ENCODE measurements at regions not wholly inside any gene's neighbourhood (a gene's known extent, or its start where the extent isn't known, plus 50 kb on each side); places are given as distances from the start of the nearest gene placed in this dataset.

DNA sequence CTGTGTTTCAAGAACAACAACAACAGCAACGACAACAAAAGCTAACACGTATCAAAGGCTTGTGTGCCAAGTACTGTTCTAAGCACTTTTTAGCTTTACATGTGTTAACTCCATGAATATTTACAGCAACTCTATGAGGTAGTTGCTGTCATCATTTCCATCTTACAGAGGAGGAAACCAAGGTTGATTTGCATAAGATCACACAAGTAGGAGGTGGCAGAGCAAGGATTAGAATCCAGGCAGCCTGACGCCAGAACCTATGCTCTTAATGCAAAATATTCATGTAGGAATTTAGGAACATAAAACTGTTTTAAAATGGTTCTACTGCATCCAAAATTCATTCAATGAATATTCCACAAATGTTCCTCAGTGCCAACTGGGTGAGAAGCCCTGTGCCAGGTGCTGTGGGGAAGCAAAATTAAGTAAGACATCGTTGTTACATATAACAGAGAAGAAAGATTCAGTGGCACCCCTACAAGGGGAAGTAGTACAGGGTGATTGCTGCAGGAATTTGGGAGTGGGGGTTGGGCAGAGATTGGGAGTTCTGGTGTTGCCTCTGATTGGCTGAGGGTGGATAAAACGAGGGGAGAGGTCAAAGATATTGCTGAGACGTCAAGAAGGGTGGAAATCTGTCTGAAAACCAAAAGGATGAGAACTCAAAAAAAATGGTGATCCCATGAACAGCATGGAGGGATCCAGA lies 86.1 kb upstream of the ARHGAP20 start:
- DNase-seq (ENCODE audit: low spot score) = no peak
- no peak overlapping the region for H3K4me3 ChIP-seq
- no peak overlapping the region for H3K27ac ChIP-seq
- TF ChIP-seq CTCF (IDR thresholded peaks at IDR 0.05) = no peak

DNA sequence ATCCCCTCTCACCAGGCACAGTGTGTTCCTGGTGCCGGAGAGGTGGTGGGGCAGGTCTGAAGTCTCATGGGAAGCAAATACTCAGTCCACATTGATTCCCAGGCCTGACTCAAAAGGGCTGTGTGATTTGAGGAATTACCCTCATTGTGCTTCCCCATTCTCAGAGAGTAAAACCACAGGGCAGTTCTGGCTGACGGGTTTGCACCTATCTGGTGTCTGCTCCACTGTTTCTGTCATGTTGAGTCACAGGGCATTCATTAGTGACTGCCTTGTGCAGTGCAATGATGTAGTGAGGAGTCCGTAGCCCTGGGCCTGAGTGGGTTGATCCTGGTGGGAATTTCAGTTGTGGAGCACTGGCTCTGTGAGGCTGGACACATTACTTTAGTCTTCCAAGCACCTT lies 85.2 kb upstream of the ARHGAP20 start:
- no peak for TF ChIP-seq CTCF (IDR thresholded peaks at IDR 0.05)
- no peak overlapping the region for H3K27ac ChIP-seq
- no peak overlapping the region for H3K4me3 ChIP-seq
- no peak for DNase-seq (ENCODE audit: low spot score)

GRCh38 chr11:110795112-110795624 lies 82.9 kb upstream of the ARHGAP20 start:
- Histone ChIP-seq H3K4me3 (no peak overlapping the region), H3K27ac (no peak overlapping the region)
- no peak for DNase-seq (ENCODE audit: low spot score)
- no peak for TF ChIP-seq CTCF (IDR thresholded peaks at IDR 0.05)

DNA sequence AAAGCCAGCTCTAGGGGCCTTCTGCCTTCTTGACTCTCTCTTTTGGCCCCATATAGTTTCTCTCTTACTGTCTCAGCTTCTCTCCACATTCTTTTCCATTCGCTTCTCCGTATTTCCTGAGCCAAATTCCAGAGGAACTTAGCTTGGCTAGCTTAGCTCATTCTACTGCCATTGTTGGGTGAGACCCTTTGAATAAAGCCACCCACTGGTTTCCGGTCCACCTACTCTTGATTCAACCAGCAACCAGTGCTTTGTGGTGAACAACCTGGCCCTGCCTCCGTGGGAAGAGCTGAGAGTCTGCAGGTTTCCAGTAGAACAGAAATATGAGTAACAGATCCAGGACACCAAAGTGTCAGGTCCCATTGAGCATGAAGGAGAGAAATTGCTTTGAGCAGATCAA lies 81.3 kb upstream of the ARHGAP20 start:
- H3K27ac ChIP-seq = no peak overlapping the region
- H3K4me3 ChIP-seq = no peak overlapping the region
- DNase-seq (ENCODE audit: low spot score) = no peak
- TF ChIP-seq CTCF (IDR thresholded peaks at IDR 0.05) = no peak

DNA sequence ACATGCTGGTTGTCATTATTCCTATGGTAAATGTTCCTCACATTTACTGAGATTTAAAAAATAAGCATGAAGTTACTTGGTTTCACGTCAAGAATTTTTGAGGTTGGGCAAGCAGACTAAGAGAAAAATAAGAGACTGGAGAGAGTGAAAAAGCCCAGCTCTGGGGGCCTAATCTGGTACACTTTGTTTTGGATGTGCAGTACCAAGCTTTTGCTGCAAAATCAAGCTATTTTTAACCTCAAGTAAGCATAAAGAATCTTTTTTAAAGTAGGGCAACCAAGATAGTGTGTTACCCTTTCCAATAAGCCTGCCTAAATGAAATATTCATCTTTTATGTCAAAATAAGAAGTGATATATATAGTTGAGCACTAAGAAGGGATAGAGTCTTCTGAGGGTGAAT lies 79.4 kb upstream of the ARHGAP20 start:
- no peak overlapping the region for H3K27ac ChIP-seq
- H3K4me3 ChIP-seq = no peak overlapping the region
- TF ChIP-seq CTCF (IDR thresholded peaks at IDR 0.05) = no peak
- no peak for DNase-seq (ENCODE audit: low spot score)

DNA sequence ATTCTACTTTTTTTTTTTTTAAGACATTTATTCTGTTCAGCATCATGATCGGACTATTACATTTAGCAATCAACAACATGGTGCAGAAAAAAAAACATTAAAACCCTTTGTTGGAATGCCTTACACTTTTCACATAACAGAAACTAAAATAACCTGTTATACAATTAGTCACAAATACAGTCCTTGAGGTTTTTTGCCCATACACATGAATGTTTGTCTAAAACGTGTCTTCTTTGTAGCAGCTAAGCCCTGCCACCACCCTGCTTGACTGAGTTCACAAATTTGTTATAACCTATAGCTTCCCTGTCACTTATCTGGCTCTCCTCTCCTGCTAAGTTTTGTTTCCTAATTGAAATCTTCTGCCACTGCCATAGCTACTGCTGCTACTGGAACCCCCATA lies 75.4 kb upstream of the ARHGAP20 start:
- no peak overlapping the region for H3K27ac ChIP-seq
- no peak for DNase-seq (ENCODE audit: low spot score)
- no peak for TF ChIP-seq CTCF (IDR thresholded peaks at IDR 0.05)

DNA sequence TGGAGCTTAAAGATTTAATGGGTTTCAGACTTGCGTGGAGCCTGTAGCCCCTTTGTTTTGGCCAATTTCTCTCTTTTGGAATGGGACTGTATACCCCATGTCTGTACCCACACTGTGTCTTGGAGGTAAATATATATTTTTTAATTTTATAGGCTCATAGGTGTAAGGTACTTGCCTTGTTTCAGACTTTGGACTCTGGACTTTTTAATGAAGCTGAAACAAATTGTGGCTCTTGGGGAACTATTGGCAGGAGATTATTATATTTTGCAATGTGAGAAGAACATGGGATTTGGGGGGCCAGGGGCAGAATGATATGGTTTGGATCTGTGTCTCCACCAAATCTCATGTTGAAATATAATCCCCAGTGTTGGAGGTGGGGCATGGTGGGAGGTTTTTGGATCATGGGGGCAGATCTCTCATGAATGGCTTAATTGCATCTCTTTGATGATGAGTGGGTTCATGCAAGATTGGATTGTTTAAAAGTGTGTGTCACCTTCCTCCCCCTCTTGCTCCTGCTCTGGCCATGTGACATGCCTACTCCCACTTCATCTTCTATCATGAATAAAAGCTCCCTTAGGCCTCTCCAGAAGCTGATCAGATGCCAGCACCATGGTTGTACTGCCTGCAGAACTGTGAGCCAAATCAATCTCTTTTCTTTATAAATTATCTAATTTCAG lies 74.1 kb upstream of the ARHGAP20 start:
- DNase-seq (ENCODE audit: low spot score) = no peak
- TF ChIP-seq CTCF (IDR thresholded peaks at IDR 0.05) = no peak
- Histone ChIP-seq H3K4me3 (no peak overlapping the region), H3K27ac (no peak overlapping the region)

More for the DNA sequence above, 75.4 kb upstream of the ARHGAP20 start:
- no peak overlapping the region for H3K4me3 ChIP-seq

Measured in coronary artery (tissue), 2 donors.